ES-I3 (cell line): ENCODE measurements at regions not wholly inside any gene's neighbourhood (a gene's known extent, or its start where the extent isn't known, plus 50 kb on each side); places are given as distances from the start of the nearest gene placed in this dataset.

ENCODE experiments used
- H3K36me3 ChIP-seq: 2 replicates; pipeline ENCODE4 v1.6.1; 2013; ENCODE audit warnings: mild to moderate bottlenecking, low read length, control low read depth, moderate library complexity; ENCODE audit not compliant: insufficient read depth
- H3K4me1 ChIP-seq: 2 replicates; pipeline ENCODE4 v1.6.1; 2013; ENCODE audit warnings: mild to moderate bottlenecking, control low read depth, low read length; ENCODE audit not compliant: insufficient read depth
- H3K9ac ChIP-seq: 2 replicates; pipeline ENCODE4 v1.6.1; 2013; ENCODE audit warnings: low read depth, mild to moderate bottlenecking, low read length, moderate library complexity
- H3K9me3 ChIP-seq: 2 replicates; pipeline ENCODE4 v1.6.1; 2013; ENCODE audit warnings: mild to moderate bottlenecking, low read length, moderate library complexity; ENCODE audit not compliant: control insufficient read depth, insufficient read depth

- Histone ChIP-seq H3K9ac (no peak overlapping the region), H3K36me3 (no peaks in the 10 kb centered on the region), H3K9me3 (no peaks in the 10 kb centered on the region), H3K4me1 (no peaks in the 10 kb centered on the region)
These were observed 351.0 kb upstream of the POM121L12 start for GRCh38 chr7:52684388-52684787.

- H3K9me3 ChIP-seq = 0 out of 2 replicates have a peak, but pooled peaks cover 2% of the 10 kb centered on the region
- no peaks in the 10 kb centered on the region for H3K36me3 ChIP-seq
- H3K4me1 ChIP-seq = no peaks in the 10 kb centered on the region
- H3K9ac ChIP-seq = no peak overlapping the region
These were observed 352.4 kb upstream of the POM121L12 start for GRCh38 chr7:52682993-52683392.

GRCh38 chr7:52670608-52671225, 364.7 kb upstream of the POM121L12 start:
- H3K36me3 ChIP-seq = no peaks in the 10 kb centered on the region
- H3K9ac ChIP-seq = no peak overlapping the region
- H3K9me3 ChIP-seq = no peaks in the 10 kb centered on the region
- H3K4me1 ChIP-seq = peaks cover 8% of the 10 kb centered on the region; the same call in 1 of the 2 replicates

GRCh38 chr7:52669031-52669430, 366.4 kb upstream of the POM121L12 start:
- Histone ChIP-seq H3K4me1 (peaks cover 8% of the 10 kb centered on the region; the same call in 1 of the 2 replicates), H3K9me3 (no peaks in the 10 kb centered on the region)

GRCh38 chr7:52668435-52668834, 367.0 kb upstream of the POM121L12 start:
- H3K36me3 ChIP-seq = no peaks in the 10 kb centered on the region
- H3K9ac ChIP-seq = no peak overlapping the region
- H3K9me3 ChIP-seq = no peaks in the 10 kb centered on the region
- peaks cover 8% of the 10 kb centered on the region; the same call in 1 of the 2 replicates for H3K4me1 ChIP-seq

More at GRCh38 chr7:52669031-52669430, 366.4 kb upstream of the POM121L12 start:
- H3K9ac ChIP-seq = no peak overlapping the region
- H3K36me3 ChIP-seq = no peaks in the 10 kb centered on the region

GRCh38 chr7:52659178-52659577, 376.3 kb upstream of the POM121L12 start:
- H3K36me3 ChIP-seq = no peaks in the 10 kb centered on the region
- no peaks in the 10 kb centered on the region for H3K9me3 ChIP-seq
- H3K9ac ChIP-seq = no peak overlapping the region
- H3K4me1 ChIP-seq = no peaks in the 10 kb centered on the region

- no peaks in the 10 kb centered on the region for H3K9me3 ChIP-seq
- no peaks in the 10 kb centered on the region for H3K4me1 ChIP-seq
- H3K36me3 ChIP-seq = no peaks in the 10 kb centered on the region
- H3K9ac ChIP-seq = no peak overlapping the region
These were observed 379.3 kb upstream of the POM121L12 start for GRCh38 chr7:52656098-52656497.

- Histone ChIP-seq H3K9ac (no peak overlapping the region), H3K9me3 (no peaks in the 10 kb centered on the region), H3K4me1 (no peaks in the 10 kb centered on the region), H3K36me3 (no peaks in the 10 kb centered on the region)
These were observed 382.8 kb upstream of the POM121L12 start for GRCh38 chr7:52652621-52653020.

GRCh38 chr7:52648872-52649271, 386.6 kb upstream of the POM121L12 start:
- no peaks in the 10 kb centered on the region for H3K9me3 ChIP-seq
- no peaks in the 10 kb centered on the region for H3K4me1 ChIP-seq
- H3K9ac ChIP-seq = no peak overlapping the region
- no peaks in the 10 kb centered on the region for H3K36me3 ChIP-seq

GRCh38 chr7:52647046-52647445, 388.4 kb upstream of the POM121L12 start:
- Histone ChIP-seq H3K4me1 (no peaks in the 10 kb centered on the region), H3K9ac (no peak overlapping the region), H3K9me3 (no peaks in the 10 kb centered on the region), H3K36me3 (no peaks in the 10 kb centered on the region)

- Histone ChIP-seq H3K4me1 (peaks cover 10% of the 10 kb centered on the region), H3K9ac (no peak overlapping the region), H3K9me3 (no peaks in the 10 kb centered on the region), H3K36me3 (no peaks in the 10 kb centered on the region)
These were observed 395.5 kb upstream of the POM121L12 start for GRCh38 chr7:52639981-52640380.

- Histone ChIP-seq H3K9ac (no peak overlapping the region), H3K4me1 (peaks cover 10% of the 10 kb centered on the region), H3K9me3 (no peaks in the 10 kb centered on the region), H3K36me3 (no peaks in the 10 kb centered on the region)
These were observed 396.3 kb upstream of the POM121L12 start for GRCh38 chr7:52639126-52639525.

- H3K36me3 ChIP-seq = no peaks in the 10 kb centered on the region
- H3K4me1 ChIP-seq = peaks cover 10% of the 10 kb centered on the region
- H3K9me3 ChIP-seq = no peaks in the 10 kb centered on the region
- H3K9ac ChIP-seq = no peak overlapping the region
These were observed 400.4 kb upstream of the POM121L12 start for GRCh38 chr7:52635021-52635420.

GRCh38 chr7:52620849-52621248, 414.6 kb upstream of the POM121L12 start:
- Histone ChIP-seq H3K4me1 (no peaks in the 10 kb centered on the region), H3K9me3 (no peaks in the 10 kb centered on the region), H3K9ac (no peak overlapping the region), H3K36me3 (no peaks in the 10 kb centered on the region)

GRCh38 chr7:52616552-52616951, 418.9 kb upstream of the POM121L12 start:
- Histone ChIP-seq H3K36me3 (no peaks in the 10 kb centered on the region), H3K4me1 (no peaks in the 10 kb centered on the region), H3K9ac (no peak overlapping the region), H3K9me3 (no peaks in the 10 kb centered on the region)
